Ectodermal cell (in vitro differentiated cells): ENCODE measurements at regions not wholly inside any gene's neighbourhood (a gene's known extent, or its start where the extent isn't known, plus 50 kb on each side); places are given as distances from the start of the nearest gene placed in this dataset.

Experiments
- H3K27ac ChIP-seq: 2 replicates; pipeline ENCODE4 v1.7.0; 2013; ENCODE audit warnings: mild to moderate bottlenecking, low read depth, low read length; ENCODE audit not compliant: insufficient read depth, poor library complexity, severe bottlenecking
- H3K27me3 ChIP-seq: 2 replicates; pipeline ENCODE4 v1.7.0; 2013; ENCODE audit warnings: mild to moderate bottlenecking, low read length; ENCODE audit not compliant: insufficient read depth, control insufficient read depth, poor library complexity, severe bottlenecking
- H3K36me3 ChIP-seq: one replicate; pipeline ENCODE4 v1.7.0; 2013; ENCODE audit warnings: low read length; ENCODE audit not compliant: control insufficient read depth, insufficient read depth
- H3K4me1 ChIP-seq: one replicate; pipeline ENCODE4 v1.7.0; 2013; ENCODE audit warnings: low read length; ENCODE audit not compliant: control insufficient read depth, insufficient read depth
- H3K4me3 ChIP-seq: 2 replicates; pipeline ENCODE4 v1.7.0; 2013; ENCODE audit warnings: low read depth, low read length, control low read depth; ENCODE audit not compliant: insufficient read depth
- H3K9me3 ChIP-seq: 2 replicates; pipeline ENCODE4 v1.7.0; 2013; ENCODE audit warnings: mild to moderate bottlenecking, low read length, moderate library complexity; ENCODE audit not compliant: control insufficient read depth
- WGBS, 2 experiments: methylation state at CpG; one replicate each; pipeline ENCODE4 v1.1.7; 2013; ENCODE audit warnings: missing lambda C conversion rate in 2 of 2; 5-methylcytosine and 5-hydroxymethylcytosine counted together

GRCh38 chr16:62478903-62479458 is 442.7 kb upstream of the CDH8 start:
- H3K9me3 ChIP-seq, result no peaks in the 10 kb centered on the region
- H3K4me1 ChIP-seq, result no peaks in the 10 kb centered on the region
- WGBS, 2 experiments, result 86 to 88% methylated on average over 7 of the region's 7 CpGs
- no peak overlapping the region for H3K4me3 ChIP-seq
- no peaks in the 10 kb centered on the region for H3K36me3 ChIP-seq
- no peaks in the 10 kb centered on the region for H3K27me3 ChIP-seq
- H3K27ac ChIP-seq, result no peak overlapping the region

DNA sequence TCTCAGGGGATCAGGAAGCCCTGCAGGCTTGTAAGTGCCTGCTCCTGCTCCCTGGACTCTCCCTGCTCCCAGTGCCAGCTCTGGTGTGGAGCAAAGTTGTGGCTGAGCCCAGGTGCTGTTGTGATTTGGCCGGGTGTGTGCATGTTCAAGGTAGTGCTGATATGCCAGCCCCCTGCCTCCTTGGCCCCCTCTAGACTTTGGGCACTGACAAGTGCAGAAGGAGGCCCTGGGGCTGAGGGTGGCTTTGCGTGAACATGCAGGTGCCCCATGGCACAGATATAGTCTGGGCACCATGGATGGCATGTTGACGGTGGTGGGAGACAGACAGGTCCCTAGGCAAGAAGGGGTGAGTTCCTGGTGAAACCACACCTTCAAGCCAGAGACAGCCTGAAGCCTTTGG is 441.6 kb upstream of the CDH8 start:
- 94 to 95% methylated on average over 3 of the region's 3 CpGs for WGBS, 2 experiments
- Histone ChIP-seq H3K9me3 (no peaks in the 10 kb centered on the region), H3K27me3 (no peaks in the 10 kb centered on the region), H3K4me3 (no peak overlapping the region), H3K4me1 (no peaks in the 10 kb centered on the region), H3K36me3 (no peaks in the 10 kb centered on the region), H3K27ac (no peak overlapping the region)

- H3K4me3 ChIP-seq, result no peak overlapping the region
- H3K9me3 ChIP-seq, result no peaks in the 10 kb centered on the region
- no peaks in the 10 kb centered on the region for H3K36me3 ChIP-seq
- no peaks in the 10 kb centered on the region for H3K4me1 ChIP-seq
- H3K27me3 ChIP-seq, result no peaks in the 10 kb centered on the region
- no peak overlapping the region for H3K27ac ChIP-seq
Observed at GRCh38 chr16:62475573-62475972, 439.3 kb upstream of the CDH8 start.

DNA sequence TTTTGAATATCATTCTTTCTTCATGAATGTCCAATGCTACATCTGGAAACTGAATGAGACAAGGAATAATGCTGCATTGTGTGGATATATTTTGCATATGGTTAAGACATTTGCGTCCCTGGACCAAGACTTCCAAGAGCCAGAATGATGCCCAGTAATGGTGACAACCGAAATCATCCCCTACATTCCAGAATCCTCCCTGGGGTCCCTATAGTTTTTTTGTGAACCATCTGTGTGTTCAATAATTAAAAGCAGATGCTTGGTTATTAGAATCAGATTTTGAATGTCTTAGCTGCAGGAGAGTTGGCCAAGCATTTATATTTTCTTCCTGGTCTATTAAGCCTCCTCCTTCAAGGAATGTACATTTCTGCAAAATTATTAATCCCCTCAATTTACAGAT is 426.7 kb upstream of the CDH8 start:
- peaks cover 2% of the 10 kb centered on the region for H3K9me3 ChIP-seq
- no peaks in the 10 kb centered on the region for H3K36me3 ChIP-seq
- no peaks in the 10 kb centered on the region for H3K27me3 ChIP-seq
- H3K27ac ChIP-seq, result no peak overlapping the region
- WGBS, 2 experiments, result 98 to 100% methylated on average over 2 of the region's 2 CpGs
- H3K4me1 ChIP-seq, result no peaks in the 10 kb centered on the region
- no peak overlapping the region for H3K4me3 ChIP-seq

DNA sequence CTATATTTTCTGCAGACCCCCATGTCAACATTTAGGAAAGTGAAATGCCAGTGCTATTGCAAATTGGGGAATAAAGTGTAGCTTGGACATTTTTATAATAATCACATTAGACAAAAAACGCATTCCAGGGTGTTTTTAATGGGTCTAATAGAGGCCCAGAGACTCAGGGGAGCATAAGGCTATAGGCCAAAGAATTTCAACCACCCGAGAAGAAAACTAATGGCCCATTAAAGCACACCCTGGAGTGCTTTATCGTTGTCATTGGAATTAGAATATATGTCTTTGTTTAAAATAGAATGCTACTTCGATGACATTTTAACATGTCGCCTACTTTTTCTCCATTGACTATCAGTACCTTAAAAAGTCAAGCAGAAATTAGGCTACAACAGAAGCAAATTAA is 414.1 kb upstream of the CDH8 start:
- Histone ChIP-seq H3K4me3 (no peak overlapping the region), H3K9me3 (no peaks in the 10 kb centered on the region), H3K36me3 (no peaks in the 10 kb centered on the region), H3K27ac (no peak overlapping the region), H3K27me3 (no peaks in the 10 kb centered on the region), H3K4me1 (no peaks in the 10 kb centered on the region)
- WGBS, 2 experiments, result 52 to 74% methylated on average over 3 to 5 of the region's 5 CpGs

DNA sequence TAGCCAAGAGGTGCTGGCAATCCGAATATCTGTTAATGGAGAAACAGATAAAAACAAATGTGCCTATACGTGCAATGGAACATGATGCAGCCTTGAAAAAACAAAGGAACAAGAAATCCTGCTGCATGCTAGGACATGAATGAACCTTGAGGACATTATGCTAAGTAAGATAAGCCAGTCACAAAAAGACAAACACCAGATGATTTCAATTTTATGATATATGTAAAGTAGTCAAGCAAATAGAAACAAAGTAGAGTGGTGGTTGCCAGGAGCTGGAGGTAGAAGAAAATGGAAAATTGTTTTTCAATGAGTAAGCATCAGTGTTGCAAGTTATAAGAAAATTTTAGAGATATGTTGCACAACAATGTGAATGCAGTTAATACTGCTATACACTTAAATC is 409.7 kb upstream of the CDH8 start:
- Histone ChIP-seq H3K27me3 (no peaks in the 10 kb centered on the region), H3K9me3 (peaks cover 4% of the 10 kb centered on the region), H3K4me1 (no peaks in the 10 kb centered on the region), H3K36me3 (no peaks in the 10 kb centered on the region), H3K4me3 (no peak overlapping the region), H3K27ac (no peak overlapping the region)
- WGBS, 2 experiments, result 95 to 98% methylated on average over 2 of the region's 2 CpGs

- Histone ChIP-seq H3K27me3 (no peaks in the 10 kb centered on the region), H3K27ac (no peak overlapping the region)
- WGBS, 2 experiments, result 93 to 98% methylated on average over 4 of the region's 4 CpGs
Observed at GRCh38 chr16:62424206-62424605, 388.0 kb upstream of the CDH8 start.

GRCh38 chr16:62408760-62409159 is 372.5 kb upstream of the CDH8 start:
- no peak overlapping the region for H3K4me3 ChIP-seq

More at GRCh38 chr16:62424206-62424605, 388.0 kb upstream of the CDH8 start:
- no peaks in the 10 kb centered on the region for H3K4me1 ChIP-seq
- no peak overlapping the region for H3K4me3 ChIP-seq
- H3K9me3 ChIP-seq, result no peaks in the 10 kb centered on the region
- no peaks in the 10 kb centered on the region for H3K36me3 ChIP-seq

DNA sequence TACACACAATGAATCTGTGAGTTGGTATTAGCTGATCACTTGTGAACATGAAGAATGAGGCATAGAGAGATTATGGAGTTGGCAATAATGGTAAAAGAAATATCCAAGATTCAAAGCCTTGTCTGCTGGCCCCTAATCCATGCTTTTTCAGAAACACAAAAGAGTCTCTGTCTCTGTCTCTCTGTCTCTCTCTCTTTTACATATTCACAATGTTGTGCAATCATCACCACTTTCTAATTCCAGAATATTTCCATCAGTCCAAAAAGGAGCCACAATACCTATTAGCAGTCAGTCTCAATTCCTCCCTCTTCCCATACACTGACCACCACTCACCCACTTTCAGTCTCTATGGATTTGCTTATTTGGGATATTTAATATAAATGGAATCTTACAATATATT is 370.1 kb upstream of the CDH8 start:
- H3K9me3 ChIP-seq, result no peaks in the 10 kb centered on the region
- H3K4me1 ChIP-seq, result no peaks in the 10 kb centered on the region
- no peak overlapping the region for H3K27ac ChIP-seq
- H3K27me3 ChIP-seq, result no peaks in the 10 kb centered on the region
- H3K4me3 ChIP-seq, result no peak overlapping the region
- no peaks in the 10 kb centered on the region for H3K36me3 ChIP-seq

More at GRCh38 chr16:62408760-62409159, 372.5 kb upstream of the CDH8 start:
- Histone ChIP-seq H3K27me3 (no peaks in the 10 kb centered on the region), H3K36me3 (no peaks in the 10 kb centered on the region), H3K27ac (no peak overlapping the region), H3K9me3 (no peaks in the 10 kb centered on the region), H3K4me1 (no peaks in the 10 kb centered on the region)
- 88 to 89% methylated on average over 21 to 23 of the region's 23 CpGs for WGBS, 2 experiments

GRCh38 chr16:62404842-62405611 is 368.8 kb upstream of the CDH8 start:
- no peaks in the 10 kb centered on the region for H3K36me3 ChIP-seq
- 45 to 83% methylated on average over 1 of the region's 1 CpG for WGBS, 2 experiments
- H3K27ac ChIP-seq, result no peak overlapping the region
- H3K9me3 ChIP-seq, result no peaks in the 10 kb centered on the region
- no peaks in the 10 kb centered on the region for H3K4me1 ChIP-seq
- H3K27me3 ChIP-seq, result no peaks in the 10 kb centered on the region
- no peak overlapping the region for H3K4me3 ChIP-seq
